Activated T-helper 9 cell treated with anti-CD3 and anti-CD28 coated beads, Interleukin-2, amount 50 U/mL, for 16 hours (primary cell): ENCODE measurements at regions not wholly inside any gene's neighbourhood (a gene's known extent, or its start where the extent isn't known, plus 50 kb on each side); places are given as distances from the start of the nearest gene placed in this dataset.

ENCODE experiments used
- DNase-seq: peaks from one replicate; pipeline ENCODE4 v3.0.0-alpha.2; 2020; ENCODE audit warnings: low read depth

GRCh38 chr7:68485253-68485917 lies 1112.9 kb upstream of the AUTS2 start:
- DNase-seq: no peak

- no peak for DNase-seq
These were observed 1109.8 kb upstream of the AUTS2 start for GRCh38 chr7:68488341-68489060.

- DNase-seq: no peak
These were observed 1106.5 kb upstream of the AUTS2 start for GRCh38 chr7:68491523-68492358.

- DNase-seq: no peak
These were observed 1106.0 kb upstream of the AUTS2 start for GRCh38 chr7:68492359-68492690.

- no peak for DNase-seq
These were observed 1094.9 kb upstream of the AUTS2 start for GRCh38 chr7:68503400-68503799.

- no peak for DNase-seq
These were observed 1093.6 kb upstream of the AUTS2 start for GRCh38 chr7:68504716-68505115.

- no peak for DNase-seq
These were observed 1092.6 kb upstream of the AUTS2 start for GRCh38 chr7:68505721-68506120.

- DNase-seq: no peak
These were observed 1090.6 kb upstream of the AUTS2 start for GRCh38 chr7:68507668-68508067.

- DNase-seq: no peak
These were observed 1089.2 kb upstream of the AUTS2 start for GRCh38 chr7:68509054-68509453.

GRCh38 chr7:68509603-68510002 lies 1088.7 kb upstream of the AUTS2 start:
- no peak for DNase-seq

- no peak for DNase-seq
These were observed 1087.0 kb upstream of the AUTS2 start for GRCh38 chr7:68511281-68511680.

- no peak for DNase-seq
These were observed 1085.8 kb upstream of the AUTS2 start for GRCh38 chr7:68512466-68512865.

- DNase-seq: no peak
These were observed 1080.2 kb upstream of the AUTS2 start for GRCh38 chr7:68518060-68518459.

- DNase-seq: no peak
These were observed 1074.1 kb upstream of the AUTS2 start for GRCh38 chr7:68524126-68524525.

GRCh38 chr7:68529221-68529620 lies 1069.1 kb upstream of the AUTS2 start:
- no peak for DNase-seq

- DNase-seq: no peak
These were observed 1063.0 kb upstream of the AUTS2 start for GRCh38 chr7:68535266-68535665.

GRCh38 chr7:68537051-68537773 lies 1061.1 kb upstream of the AUTS2 start:
- DNase-seq: no peak

GRCh38 chr7:68537774-68538071 lies 1060.6 kb upstream of the AUTS2 start:
- DNase-seq: no peak

GRCh38 chr7:68542831-68543230 lies 1055.4 kb upstream of the AUTS2 start:
- no peak for DNase-seq

GRCh38 chr7:68544851-68545250 lies 1053.4 kb upstream of the AUTS2 start:
- DNase-seq: no peak

- no peak for DNase-seq
These were observed 1051.1 kb upstream of the AUTS2 start for GRCh38 chr7:68547181-68547580.

GRCh38 chr7:68547799-68548198 lies 1050.5 kb upstream of the AUTS2 start:
- no peak for DNase-seq

GRCh38 chr7:68550027-68550426 lies 1048.2 kb upstream of the AUTS2 start:
- DNase-seq: no peak
